GM21360 (cell line): ENCODE measurements at regions not wholly inside any gene's neighbourhood (a gene's known extent, or its start where the extent isn't known, plus 50 kb on each side); places are given as distances from the start of the nearest gene placed in this dataset.

Experiments
- ATAC-seq: cut with Tn5 transposase; IDR thresholded peaks from one replicate; pipeline ENCODE4 v1.9.1; 2021; ENCODE audit warnings: mild to moderate bottlenecking, moderate library complexity; ENCODE audit not compliant: unreplicated experiment

DNA sequence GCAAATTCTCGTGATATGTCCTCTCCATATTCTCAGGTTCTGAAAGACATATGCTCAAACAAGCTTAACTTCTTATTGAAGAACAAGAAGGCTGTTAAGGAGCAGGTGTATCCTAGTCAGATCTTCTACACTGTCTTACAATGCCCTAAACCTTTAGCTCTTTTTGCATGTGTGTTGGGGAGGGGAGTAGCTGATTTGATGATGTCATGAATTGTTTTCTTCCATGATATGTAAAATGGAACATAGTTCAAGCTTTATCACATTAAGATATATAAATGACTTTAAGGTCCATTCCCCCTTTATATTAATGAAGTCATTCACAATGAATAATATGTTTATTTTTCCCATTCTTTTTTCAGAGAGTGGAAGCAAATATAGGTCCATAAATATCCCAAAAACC, 332.5 kb upstream of the FAM241A start:
- no peak for ATAC-seq

DNA sequence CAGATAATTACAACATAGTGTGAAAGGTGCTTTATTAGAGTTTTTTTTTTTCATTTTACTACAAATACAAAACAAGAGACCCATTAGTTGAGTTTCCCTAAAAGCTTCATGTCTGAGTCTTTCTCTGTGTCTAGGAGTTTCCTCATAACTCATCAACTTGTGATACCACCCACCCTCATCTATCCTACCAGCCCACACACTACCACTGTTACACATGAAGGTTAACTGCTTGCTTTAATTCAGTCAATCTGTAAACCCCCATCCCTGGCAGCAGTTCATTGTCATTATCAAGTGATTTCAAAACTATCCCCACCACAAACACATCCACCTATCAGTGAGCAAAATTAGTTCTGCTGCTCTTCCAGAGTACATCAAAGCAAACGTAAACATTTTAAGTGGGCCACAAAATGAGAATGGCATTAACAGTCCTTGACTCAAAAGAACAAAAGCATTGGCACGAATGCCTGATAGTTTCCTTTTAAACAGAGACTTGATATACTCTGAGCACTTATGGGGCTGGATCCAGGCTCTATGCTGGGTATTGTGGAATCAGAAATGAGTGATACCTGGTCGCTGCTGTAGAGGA, 331.6 kb upstream of the FAM241A start:
- no peak for ATAC-seq

DNA sequence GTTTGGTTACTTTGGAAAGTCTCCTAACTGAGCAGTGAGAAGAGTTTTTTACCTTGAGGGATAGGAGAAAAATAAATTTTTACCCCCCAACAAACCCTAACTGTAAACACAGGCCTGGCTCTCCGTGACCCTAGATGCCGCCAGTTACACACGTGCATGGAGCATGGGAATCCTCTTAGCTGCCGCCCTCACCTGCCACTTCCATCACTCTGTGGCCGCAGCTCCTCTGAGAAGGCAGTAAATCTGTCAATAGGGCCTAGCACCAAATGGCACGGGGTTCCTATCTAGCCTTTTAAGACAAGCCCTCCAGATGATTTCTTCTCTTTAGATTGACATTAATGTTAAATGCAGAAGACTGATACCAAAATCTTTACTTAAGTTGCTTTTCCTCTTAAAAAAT, 330.3 kb upstream of the FAM241A start:
- ATAC-seq, result no peak

DNA sequence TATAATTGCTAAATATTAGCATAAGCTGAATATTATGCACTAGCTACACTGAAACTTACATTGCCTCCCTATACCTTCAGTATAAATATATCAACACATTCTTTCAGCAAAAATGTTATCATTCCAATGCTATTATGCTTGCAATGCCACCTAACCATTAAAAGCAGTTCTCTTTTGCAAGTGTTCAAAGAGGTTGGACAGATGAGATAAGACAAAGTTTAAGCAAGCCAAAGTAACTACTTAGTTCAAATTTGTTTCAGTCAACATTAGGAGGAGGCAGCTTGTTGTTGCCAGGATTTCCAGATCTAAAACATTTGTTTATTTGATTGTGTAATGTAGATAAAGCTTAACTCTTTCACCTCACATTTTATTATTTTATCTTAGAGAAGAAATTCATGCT, 323.9 kb upstream of the FAM241A start:
- no peak for ATAC-seq

DNA sequence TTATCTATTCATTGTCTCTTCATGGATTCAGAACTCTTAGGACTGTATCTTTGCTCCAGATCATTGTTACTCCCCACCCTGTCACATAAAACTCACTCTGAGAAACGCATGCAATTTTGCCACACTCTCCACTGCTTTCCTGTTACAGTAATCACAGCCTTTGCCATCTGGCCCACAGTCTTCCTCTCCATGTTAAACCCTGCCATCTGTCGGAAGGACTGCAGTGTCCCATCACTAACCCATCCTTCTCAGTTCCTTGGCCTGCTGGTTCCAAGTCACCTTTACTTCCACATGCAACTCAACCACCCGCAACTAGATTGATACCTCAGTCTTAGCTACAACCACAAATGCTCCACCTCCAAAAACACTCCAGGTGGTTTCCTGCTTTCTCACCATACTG, 308.7 kb upstream of the FAM241A start:
- no peak for ATAC-seq

DNA sequence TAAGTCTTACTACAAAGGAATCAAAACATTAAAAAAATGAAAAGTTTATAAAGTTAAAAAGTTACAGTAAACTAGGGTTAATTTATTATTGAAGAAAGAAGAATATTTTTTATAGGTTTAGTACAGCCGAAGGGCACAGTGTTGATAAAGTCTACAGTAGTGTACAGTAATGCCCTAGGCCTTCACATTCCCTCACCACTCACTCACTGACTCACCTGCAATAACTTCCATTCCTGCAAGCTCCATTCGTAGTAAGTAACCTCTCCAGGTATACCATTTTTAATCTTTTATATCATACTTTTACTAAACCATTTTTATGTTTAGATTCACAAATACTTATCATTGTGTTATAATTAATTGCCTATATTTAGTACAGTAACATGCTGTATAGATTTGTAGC, 307.5 kb upstream of the FAM241A start:
- ATAC-seq, result no peak

DNA sequence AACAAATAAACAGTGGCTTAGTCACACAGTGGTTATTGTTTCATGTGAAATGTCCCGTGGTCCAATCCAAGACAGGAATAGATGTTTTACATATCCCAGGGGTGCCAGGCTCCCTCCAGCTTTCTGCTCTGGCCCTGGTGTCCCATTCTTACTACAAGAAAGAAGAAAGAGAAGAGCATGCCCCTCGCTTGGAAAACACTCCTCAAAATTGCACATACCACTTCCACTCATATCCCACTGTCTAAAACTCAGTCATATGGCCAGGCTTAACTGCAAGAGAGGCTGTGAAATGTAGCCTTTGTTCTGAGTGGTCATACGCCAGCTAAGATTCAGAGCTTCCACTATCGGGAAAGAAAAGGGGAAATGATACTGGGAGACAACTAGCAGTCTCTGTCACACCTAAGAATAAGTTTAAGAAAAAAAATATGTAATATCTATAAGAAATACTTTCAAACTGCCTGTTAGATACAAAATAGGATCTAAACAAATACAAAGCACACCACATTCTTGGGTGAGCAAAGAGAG, 306.8 kb upstream of the FAM241A start:
- ATAC-seq, result peak; percentile 96

DNA sequence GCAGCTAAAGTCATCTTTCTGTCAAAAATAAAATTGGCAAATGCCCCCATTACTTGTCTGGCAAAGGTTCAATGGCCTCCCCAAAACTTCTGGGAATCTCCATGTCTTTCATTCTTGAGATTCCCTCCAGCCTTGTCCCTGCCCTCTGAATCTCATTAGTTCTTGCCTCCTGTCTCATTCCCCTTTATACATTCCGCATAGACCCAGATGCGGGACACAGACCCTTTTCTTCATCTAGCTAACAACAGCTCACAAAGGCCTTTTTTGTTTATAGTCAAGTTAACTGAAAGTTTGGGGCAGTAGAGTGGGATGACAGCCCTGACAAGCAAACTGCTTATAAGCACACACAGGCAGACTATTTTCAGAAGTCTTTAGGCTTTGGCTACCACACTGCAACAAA, 306.1 kb upstream of the FAM241A start:
- ATAC-seq, result no peak

DNA sequence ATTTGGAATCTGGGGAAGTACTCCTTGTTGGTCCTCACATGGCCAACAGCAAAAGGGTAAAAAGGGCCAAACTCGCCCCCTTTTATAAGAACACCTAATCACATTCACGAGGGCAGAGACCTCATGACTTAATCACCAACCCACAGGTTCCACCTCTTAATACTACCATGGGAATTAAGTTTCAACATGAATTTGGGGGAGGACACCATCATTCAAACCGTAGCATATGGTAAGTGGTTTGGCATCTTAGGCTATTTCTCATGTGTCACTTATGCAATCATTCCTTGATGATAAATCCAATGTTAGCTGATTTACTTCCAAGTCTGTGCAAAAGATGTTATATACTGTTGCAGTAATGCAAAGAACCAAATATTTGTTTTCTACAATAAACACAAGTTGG, 302.9 kb upstream of the FAM241A start:
- ATAC-seq, result no peak

DNA sequence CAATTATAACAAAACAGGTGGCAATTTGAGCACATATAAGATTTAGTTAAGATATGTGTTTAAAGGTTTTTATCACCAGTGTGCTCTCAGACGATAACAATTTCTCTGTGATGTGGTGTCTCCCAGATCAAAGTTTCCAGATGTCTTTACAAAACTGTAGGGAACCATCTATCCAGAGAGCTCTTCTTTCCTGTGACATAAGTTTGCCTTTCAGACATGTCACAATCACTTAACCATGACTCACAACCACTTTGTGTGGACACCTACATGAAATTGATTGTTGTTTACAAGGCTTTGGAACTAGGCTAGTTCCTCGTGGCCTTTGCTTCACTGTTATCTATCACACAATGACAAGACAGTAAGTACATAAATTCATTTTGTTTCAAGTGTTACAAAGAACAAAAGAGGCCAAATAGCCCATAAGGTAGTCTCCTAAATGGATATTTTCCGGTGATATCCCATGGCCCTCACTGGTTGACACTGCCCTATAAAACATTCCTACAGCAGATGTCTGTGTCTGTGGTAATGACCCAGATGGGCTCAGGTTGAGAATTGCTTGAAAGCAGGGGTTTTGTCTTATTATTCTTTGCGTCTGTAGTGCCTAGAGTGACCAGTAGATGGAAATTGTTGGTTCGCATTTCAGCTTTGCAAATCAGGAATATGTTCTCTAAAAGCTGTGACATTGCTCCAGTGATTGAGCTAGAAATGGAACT, 297.8 kb upstream of the FAM241A start:
- no peak for ATAC-seq

DNA sequence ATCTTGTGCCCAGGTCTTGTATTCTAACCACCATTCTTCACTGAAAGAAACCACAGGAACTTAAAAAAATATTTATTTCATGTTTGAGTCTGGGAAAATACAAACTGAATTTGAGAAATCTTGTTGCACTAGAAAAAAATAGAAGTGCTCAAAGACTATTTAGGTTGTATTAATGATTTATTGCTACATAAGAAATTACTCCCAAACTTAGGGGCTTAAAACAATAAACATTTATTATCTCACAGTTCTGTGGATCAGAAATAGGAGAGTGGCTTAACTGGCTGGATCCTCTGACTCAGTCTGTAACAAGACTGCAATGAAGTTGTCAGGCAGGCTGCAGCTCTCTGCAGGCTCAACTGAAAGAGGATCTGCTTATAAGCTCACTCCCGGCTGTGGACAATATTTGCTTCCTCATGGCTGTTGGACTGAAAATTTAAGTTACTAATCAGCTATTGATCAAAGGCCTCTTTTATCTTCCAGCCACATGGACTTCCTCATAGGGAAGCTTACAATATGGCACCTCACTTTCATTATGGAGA, 295.4 kb upstream of the FAM241A start:
- ATAC-seq, result no peak

DNA sequence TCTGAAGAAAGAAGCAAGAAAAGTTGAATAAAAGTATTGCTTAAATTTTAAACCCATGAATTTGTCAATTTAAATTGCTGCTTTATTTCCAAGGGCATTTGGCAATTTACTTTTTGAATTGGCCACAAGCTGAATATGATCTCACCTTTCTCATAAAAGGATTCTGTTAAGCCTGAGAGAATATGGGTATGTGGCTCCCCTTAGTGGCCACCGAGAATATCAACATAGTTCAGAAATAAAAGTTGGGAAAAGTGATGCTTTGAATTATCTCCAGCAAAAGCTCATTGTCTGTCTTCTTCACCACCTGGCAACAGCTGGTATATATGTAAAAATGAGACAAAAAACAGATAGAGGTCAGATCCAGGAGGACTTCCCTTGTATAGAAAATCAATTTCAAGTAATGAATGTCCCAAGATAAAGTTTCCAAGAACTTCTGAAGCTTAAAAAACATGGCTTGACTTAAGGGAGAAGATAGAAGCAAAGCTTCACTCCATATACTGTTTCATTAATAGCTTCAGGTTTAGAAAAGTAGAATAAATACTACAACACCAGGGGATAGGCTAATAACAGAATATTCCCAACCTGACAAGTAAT, 290.7 kb upstream of the FAM241A start:
- ATAC-seq, result peak; percentile 78

DNA sequence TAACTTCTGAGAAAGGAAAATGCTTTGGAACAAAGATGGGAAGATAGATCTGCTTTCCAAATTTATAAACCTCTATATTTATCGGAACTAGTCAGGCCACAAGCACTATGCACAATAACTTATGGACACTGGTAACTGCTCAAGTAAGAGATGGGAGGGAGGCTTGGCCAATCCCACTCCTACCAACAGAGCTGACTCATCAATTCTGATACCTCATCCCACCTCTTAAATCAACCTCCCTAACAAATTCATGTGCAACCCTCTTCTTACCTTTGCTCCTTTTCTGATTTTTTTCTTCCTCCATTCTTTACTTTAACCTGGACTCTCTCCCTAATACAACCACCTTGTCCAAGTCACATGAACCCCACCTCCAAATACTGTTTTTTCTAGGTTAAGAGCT, 289.9 kb upstream of the FAM241A start:
- no peak for ATAC-seq

DNA sequence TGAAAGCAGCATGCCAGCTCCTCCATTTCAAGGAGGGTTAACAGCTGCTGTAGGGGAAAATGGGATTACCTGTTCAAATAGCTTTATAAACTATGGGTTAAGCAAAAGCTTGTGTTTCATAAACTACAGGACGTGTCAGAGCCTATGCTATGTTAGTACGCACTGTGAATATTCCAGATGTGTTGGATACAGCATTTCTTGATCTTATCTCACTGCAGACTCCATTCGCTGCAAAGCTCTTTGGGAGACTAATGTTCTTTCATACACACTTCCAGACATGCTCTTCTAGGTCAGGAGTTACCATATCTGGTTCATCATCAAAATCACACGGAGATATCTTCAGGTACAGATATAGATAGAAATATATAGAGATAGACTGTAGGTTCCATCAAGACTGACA, 281.2 kb upstream of the FAM241A start:
- no peak for ATAC-seq

DNA sequence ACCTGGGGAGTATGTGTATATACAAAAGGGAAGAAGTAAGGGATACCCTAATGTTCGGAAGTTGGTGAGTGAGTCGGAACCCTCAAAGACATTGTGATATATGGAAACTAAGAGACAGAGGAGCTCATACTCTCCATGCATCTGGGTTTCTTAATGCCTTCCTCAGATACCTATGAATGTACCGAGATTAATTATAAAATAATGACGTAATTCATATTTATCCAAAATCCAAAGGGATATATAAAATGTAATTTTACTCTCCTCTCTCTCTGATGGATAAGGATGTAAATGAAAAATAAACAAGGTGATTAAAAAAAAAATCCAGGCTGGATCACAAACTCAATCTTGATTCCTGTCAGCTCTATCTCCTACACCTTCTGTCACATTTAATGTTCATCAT, 275.9 kb upstream of the FAM241A start:
- ATAC-seq, result no peak

DNA sequence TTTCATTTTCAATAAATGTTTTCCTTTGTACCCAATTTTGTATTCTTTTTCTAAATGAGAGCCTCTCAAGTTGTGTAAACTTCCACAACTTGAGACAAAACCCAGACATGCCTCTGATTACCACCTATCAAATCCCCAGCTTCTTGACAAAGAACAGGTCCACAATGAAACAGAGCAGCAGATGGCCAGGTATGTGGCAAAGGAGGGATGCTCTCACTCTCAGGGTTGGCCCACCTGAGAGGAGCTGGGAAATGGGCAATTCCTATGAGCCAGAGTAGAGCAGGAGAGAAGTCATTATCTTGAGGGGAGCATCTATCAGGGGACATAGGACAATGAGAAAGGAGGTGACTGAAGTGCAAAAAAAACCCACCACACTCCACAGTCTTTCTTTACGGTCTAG, 273.5 kb upstream of the FAM241A start:
- no peak for ATAC-seq

DNA sequence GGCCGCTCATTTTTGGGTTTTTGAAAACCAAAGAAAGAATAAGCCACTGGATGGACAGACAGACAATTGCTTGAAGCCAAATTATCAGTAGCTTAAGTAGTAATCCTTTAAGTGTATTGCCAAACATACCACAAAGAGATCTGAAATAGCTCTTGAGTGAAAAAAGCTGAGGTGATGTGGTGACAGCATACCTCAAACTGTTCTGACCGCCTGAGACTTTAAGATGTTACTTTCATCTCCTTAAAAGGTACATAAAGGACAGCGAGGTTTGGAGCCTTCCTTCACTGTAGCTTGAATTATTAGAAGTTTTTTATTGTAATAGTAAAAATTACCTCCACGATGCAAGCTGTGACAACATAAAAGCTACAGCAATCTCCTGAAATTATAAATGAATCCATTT, 271.5 kb upstream of the FAM241A start:
- ATAC-seq, result no peak

DNA sequence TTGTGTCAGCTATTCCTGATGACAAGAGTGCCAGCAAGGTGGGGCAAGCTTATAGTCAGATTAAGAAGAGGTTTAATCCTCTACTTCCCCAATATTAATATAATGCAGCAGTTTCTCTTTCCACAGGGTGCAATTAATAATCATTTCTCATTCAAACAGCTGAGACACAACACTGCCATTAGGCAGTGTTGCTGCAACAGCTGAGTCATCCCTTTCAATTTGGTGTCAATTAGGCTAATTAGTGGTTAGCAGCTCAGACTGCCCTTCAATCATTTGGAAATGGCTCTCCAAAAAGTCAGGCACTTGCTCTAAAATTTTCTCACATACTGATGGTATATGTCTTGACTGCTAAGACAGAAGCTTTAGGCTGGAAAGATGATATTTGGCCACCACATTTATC, 265.7 kb upstream of the FAM241A start:
- ATAC-seq, result no peak

DNA sequence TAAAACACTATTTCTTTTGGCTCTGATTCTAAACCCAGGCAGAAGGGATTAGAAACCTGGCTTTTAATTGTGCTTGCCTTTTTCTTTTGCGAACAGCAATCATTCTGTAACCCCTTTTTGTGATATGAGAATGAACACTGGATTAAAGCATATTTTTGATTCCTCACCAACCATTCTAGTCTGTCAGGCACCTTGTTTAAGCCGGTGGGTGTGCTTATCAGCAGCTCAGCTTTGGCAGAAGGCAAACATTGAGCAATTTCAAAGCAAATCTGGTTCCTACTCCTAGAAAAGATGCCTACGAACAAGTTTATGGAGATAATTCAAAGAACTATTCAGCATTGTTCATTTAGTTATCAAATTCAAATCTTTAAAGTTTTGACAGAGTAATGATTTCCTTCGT, 265.1 kb upstream of the FAM241A start:
- ATAC-seq, result no peak

DNA sequence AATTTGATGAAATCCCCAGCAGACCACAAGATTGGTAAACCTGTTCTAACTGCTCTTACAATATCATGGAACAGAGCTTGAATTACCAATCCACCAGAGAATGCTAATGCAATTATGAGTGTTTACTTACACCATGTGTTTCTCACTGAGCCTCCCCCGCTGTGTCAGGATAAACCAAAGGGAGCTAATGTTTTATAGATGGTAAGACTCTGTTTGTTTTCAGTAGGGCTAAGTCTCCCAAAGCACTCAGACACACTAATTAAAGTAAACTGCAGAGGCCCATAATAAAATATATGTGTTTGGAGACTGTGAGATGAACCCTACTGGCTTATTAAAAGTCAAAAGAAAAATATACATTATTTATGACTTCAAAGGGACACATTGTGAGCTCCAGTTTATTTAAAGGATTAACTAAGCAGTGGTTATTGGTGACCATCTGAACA, 261.7 kb upstream of the FAM241A start:
- no peak for ATAC-seq

DNA sequence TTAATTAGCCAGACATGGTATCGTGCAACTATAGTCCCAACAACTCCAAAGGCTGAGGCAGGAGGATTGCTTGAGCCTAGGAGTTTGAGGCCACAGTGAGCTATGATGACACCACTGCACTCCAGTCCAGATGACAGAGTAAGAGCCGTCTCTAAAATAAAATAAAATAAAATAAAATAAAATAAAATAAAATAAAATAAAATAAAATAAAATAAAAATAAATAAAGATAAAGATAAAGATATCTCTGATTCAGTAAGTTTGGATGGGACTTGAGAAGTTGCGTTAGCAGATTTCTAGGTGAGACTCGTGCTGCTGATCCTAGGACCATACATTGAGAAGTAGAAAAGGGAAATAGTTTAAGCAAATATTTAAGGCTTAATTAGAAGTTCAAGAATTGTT, 254.8 kb upstream of the FAM241A start:
- no peak for ATAC-seq

DNA sequence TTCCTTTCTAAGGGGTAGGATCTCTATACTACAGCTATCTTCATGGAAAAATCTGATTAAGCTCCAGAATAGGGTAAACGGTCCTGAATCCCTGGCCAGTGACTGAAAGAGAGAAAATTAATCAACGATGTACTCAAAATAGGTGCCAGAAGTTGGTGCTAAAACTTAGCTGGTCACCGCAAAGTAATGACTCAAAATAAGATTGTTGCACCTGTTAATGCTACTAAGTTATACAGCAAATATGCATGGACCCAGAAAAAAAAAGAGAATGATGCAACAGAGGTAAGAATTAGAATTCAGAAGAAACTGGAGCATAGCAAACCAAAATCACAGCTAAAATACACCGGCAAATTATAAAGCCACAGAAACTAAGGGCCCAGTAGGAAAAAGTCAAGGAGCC, 239.7 kb upstream of the FAM241A start:
- peak; percentile 83 for ATAC-seq
